GM12864 (cell line): ENCODE measurements at regions not wholly inside any gene's neighbourhood (a gene's known extent, or its start where the extent isn't known, plus 50 kb on each side); places are given as distances from the start of the nearest gene placed in this dataset.

Experiments used
- DNase-seq: peaks from one replicate; pipeline ENCODE4 v3.0.0-alpha.2; 2011; ENCODE audit warnings: low read depth
- H3K4me3 ChIP-seq: 2 replicates; pipeline ENCODE4 v1.5.1; 2011; ENCODE audit warnings: mild to moderate bottlenecking, low read depth, low read length, control low read depth
- TF ChIP-seq, protein P1 (sequence below): IDR thresholded peaks from 2 replicates; pipeline ENCODE4 v1.5.1; 2011; ENCODE audit warnings: low read depth, mild to moderate bottlenecking, moderate library complexity, low read length, control low read depth, inconsistent platforms; ENCODE audit errors: missing control alignments

DNA sequence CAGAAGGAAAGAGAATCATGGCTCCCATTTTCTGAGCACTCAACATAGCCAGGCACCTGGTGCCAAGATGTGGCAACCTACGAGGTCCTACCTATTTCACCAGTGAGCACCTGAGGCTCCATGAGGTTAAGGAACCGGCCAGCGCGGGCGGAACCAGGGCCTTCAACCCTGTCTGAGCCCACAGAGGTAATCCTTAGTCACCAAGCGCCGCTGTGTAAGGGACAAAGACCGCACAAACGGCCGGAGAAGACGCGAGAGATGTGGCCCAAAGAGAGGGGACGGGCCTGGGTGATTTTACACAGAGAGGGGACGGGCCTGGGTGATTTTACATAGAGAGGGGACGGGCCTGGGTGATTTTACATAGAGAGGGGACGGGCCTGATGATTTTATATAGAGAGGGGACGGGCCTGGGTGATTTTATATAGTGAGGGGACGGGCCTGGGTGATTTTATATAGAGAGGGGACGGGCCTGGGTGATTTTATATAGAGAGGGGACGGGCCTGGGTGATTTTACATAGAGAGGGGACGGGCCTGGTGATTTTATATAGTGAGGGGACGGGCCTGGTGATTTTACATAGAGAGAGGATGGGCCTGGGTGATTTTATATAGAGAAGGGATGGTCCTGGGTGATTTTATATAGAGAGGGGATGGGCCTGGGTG is 114.2 kb downstream of the SMIM20 start:
- TF ChIP-seq, protein P1, sequence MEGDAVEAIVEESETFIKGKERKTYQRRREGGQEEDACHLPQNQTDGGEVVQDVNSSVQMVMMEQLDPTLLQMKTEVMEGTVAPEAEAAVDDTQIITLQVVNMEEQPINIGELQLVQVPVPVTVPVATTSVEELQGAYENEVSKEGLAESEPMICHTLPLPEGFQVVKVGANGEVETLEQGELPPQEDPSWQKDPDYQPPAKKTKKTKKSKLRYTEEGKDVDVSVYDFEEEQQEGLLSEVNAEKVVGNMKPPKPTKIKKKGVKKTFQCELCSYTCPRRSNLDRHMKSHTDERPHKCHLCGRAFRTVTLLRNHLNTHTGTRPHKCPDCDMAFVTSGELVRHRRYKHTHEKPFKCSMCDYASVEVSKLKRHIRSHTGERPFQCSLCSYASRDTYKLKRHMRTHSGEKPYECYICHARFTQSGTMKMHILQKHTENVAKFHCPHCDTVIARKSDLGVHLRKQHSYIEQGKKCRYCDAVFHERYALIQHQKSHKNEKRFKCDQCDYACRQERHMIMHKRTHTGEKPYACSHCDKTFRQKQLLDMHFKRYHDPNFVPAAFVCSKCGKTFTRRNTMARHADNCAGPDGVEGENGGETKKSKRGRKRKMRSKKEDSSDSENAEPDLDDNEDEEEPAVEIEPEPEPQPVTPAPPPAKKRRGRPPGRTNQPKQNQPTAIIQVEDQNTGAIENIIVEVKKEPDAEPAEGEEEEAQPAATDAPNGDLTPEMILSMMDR: no peak
- no peak overlapping the region for H3K4me3 ChIP-seq
- DNase-seq: no peak

DNA sequence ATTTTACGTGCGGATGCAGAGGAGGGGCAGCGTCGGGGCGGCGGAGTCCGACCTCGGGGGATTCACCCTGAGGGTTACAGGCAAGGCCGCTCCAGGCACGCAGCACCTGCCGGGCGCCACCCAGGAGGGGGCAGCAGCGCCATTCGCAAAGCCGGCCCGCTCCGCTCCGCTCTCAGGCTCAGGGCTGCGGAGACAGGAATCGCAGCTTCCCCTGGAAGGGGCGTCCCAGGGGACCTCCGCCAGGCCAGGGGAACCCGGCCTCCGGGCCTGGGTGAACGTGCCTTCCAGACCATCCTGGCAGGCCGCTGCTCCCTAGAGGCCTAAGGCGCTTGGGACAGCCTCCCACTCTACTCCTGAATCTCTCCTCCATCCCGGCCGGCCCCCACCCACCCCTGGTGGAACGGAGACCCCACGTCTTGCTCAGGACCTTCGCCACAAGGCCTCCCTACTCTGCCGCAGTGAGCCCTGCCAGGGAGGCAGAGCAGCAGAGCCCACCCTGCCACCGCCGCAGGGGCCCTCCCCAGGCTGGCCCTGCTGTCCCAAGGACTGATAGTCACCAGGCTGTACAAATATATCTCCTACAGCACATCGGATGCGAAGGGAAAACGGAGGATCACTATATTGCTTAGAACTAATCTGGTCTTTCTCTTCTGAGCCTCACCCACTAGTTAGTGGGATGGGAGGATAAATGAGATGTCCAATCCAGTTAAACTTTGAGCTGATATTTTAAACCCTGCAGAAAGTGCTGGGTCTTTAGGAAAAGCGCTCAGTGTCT is 115.0 kb downstream of the SMIM20 start:
- TF ChIP-seq, protein P1: peak; percentile 89
- H3K4me3 ChIP-seq: no peak overlapping the region
- DNase-seq: no peak

DNA sequence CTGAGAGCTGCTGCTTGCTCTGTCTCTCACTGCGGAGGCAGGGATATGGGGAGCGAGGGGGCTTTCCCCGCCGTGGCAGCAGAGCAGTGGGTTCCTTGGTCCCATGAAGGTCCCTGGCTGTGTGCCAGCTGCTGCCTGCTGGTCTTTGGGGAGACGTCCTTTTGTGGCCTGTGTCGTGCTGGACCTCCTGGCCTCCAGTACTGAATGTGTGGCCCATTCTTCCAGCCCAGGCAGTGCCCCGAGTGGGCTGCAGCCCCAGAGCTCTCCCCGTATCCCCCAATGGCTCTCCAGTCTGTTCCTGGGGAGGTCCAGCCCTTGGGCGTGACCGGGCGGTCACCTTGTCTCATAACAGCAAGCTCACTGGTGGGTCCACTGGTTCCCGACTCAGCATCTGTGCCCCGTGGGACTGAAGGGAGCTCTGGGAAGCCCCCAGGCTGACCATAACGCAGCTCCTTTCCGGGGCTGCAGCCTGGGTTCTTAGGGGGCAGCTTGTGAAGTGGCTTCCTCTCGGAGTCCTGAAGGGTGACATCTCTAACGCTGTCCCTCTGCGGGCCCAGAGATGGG is 115.6 kb downstream of the SMIM20 start:
- no peak overlapping the region for H3K4me3 ChIP-seq
- no peak for DNase-seq
- TF ChIP-seq, protein P1: no peak

DNA sequence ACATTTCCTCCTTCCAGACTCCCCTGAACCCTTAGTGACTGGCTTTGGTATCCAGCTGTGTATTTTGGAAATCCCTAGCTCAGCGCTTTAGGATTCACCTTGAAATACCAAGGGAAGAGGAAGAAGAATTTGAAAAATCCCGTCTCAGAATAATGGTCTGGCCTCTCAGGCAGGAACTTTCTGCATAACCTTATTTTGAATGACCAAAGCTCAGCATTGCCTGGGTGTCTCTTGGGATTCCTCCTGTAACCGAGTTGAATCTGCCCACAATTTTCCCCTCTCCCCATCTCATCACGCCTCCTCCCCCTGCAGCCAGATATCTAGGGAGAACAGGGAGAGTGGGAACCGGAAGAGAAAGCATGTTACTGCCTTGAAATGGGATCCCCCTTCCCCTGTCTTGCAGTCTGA is 116.2 kb downstream of the SMIM20 start:
- DNase-seq: no peak
- TF ChIP-seq, protein P1: no peak
- no peak overlapping the region for H3K4me3 ChIP-seq

DNA sequence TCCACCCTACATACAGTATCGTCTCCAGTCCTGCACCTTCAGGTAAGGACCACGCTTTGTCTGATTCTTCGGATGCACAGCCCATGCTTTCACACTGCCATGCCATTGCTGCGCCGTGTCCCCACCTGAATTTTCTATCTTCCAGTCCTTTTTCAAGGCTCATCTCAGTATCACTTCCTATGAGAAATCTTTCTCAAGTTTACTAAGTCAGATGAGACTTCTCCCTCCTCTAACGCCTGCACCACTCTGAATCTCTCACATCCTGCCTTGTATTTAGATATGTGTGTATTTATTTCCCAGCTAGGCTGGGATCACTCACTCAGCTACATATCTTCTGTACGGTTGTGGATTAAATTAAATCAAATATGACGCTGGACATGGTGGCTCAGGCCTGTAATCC is 116.8 kb downstream of the SMIM20 start:
- no peak overlapping the region for H3K4me3 ChIP-seq
- TF ChIP-seq, protein P1: no peak
- DNase-seq: no peak

DNA sequence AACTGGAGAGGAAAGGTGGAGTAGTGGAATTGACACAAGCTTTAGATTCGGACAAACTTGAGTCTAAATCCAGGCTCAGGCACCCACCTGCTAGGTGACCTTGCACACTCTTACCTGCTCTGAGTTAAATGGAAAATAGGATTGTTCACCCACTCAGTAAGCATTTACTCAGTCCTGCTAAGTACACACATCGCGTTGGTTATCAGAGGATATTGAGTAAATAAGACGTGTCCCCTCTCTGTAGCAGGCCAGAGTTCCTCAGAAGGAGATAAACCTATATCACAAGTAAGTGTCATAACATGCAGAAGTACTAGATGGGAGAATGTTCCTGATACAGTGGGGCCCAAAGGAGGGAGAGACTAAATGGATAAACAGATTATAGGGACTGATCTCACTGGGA is 117.7 kb downstream of the SMIM20 start:
- no peak overlapping the region for H3K4me3 ChIP-seq
- TF ChIP-seq, protein P1: no peak
- no peak for DNase-seq
